ENCODE measurements at regions not wholly inside any gene's neighbourhood (a gene's known extent, or its start where the extent isn't known, plus 50 kb on each side); places are given as distances from the start of the nearest gene placed in this dataset.
A peak's percentile ranks its signal among the peaks of the same experiment; 100 is the strongest.

DNA sequence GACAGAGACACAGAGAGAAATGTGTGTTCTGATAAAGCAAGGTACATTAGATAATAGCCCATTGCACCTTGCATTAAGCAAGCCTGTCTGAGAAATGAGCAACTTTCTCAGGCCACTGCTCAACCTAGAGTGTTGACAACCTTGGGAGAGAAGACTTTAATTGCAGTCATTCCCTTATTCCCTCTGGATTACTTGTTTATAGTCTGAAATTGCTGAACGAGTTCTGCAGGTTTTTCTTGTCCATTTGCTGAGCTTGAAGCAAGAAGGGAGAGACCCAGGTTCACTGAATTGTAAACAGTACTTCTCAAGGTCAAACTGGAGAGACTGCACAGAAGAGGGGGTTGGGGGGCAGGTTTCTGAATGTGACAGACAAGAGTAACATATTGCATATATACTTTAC lies 159.4 kb upstream of the PLEKHG7 start:
- Mint-ChIP-seq H3K36me3 (ENCODE audit: unreplicated experiment) (no peaks in the 10 kb centered on the region), H3K4me1 (ENCODE audit: low read depth, unreplicated experiment) (peaks cover 39% of the 10 kb centered on the region), H3K27me3 (ENCODE audit: unreplicated experiment) (peaks cover 2% of the 10 kb centered on the region), H3K27ac (ENCODE audit: unreplicated experiment) (peak overlapping the region; percentile 20), H3K9me3 (ENCODE audit: unreplicated experiment) (peaks cover 11% of the 10 kb centered on the region), H3K4me3 (ENCODE audit: unreplicated experiment) (no peak overlapping the region)
- no peak for DNase-seq
- TF ChIP-seq, protein P1, sequence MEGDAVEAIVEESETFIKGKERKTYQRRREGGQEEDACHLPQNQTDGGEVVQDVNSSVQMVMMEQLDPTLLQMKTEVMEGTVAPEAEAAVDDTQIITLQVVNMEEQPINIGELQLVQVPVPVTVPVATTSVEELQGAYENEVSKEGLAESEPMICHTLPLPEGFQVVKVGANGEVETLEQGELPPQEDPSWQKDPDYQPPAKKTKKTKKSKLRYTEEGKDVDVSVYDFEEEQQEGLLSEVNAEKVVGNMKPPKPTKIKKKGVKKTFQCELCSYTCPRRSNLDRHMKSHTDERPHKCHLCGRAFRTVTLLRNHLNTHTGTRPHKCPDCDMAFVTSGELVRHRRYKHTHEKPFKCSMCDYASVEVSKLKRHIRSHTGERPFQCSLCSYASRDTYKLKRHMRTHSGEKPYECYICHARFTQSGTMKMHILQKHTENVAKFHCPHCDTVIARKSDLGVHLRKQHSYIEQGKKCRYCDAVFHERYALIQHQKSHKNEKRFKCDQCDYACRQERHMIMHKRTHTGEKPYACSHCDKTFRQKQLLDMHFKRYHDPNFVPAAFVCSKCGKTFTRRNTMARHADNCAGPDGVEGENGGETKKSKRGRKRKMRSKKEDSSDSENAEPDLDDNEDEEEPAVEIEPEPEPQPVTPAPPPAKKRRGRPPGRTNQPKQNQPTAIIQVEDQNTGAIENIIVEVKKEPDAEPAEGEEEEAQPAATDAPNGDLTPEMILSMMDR (IDR thresholded peaks at IDR 0.05; ENCODE audit: partially characterized antibody, unreplicated experiment) = no peak

DNA sequence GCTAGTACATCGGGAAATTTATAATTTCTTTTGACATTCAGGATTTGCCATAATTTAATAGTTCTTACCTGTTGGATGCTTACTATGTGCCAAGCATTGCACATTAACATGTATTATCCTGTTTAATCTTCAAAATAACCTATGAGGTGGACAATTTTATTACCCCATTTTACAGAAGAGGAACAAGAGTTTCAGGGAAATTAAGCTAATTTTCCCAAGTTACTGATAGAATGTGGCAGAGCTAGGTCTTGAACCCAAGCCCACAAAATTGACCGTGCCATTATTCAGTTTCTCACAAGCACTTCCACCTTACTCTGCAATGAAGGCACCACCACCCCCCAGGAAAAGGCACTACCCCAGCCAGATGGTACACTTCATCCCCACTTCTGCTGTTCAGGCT lies 161.1 kb upstream of the PLEKHG7 start:
- TF ChIP-seq, protein P1 (IDR thresholded peaks at IDR 0.05; ENCODE audit: partially characterized antibody, unreplicated experiment) = no peak
- Mint-ChIP-seq H3K27ac (ENCODE audit: unreplicated experiment) (no peak overlapping the region), H3K4me1 (ENCODE audit: low read depth, unreplicated experiment) (peaks cover 42% of the 10 kb centered on the region), H3K27me3 (ENCODE audit: unreplicated experiment) (peaks cover 2% of the 10 kb centered on the region), H3K4me3 (ENCODE audit: unreplicated experiment) (no peak overlapping the region), H3K36me3 (ENCODE audit: unreplicated experiment) (no peaks in the 10 kb centered on the region), H3K9me3 (ENCODE audit: unreplicated experiment) (peaks cover 11% of the 10 kb centered on the region)
- DNase-seq = no peak

DNA sequence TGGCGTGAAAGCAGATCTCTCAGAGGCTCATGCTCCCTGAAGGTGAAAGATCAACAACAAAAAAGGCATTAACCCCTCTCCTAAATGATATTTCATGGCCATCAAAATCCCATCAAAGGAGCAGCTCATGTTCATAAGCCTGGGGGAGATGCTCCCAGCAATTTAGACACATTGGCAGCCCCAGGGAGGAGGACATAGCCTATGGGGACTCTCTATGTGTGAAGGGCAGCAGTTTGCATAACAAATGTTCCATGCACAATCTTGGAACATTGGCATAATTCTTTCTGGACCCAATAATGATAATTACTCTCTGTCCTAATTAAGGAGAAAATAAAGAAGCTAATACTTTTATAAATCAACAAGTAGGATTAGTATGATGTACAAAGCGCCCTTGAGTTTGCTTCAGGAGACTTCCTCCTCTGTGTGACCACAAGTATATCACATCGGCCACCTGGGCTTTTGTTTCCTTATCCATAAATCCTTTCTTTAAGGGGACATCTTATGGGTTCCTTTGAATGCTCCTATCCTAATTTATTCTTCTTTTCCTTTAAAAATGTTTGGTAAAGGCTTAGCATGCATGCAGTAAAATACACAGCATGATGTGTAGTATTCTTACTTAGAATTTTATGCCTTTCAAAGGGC lies 161.9 kb upstream of the PLEKHG7 start:
- H3K4me1 Mint-ChIP-seq (ENCODE audit: low read depth, unreplicated experiment) = peaks cover 46% of the 10 kb centered on the region
- DNase-seq = no peak
- peaks cover 2% of the 10 kb centered on the region for H3K27me3 Mint-ChIP-seq (ENCODE audit: unreplicated experiment)
- H3K27ac Mint-ChIP-seq (ENCODE audit: unreplicated experiment) = peak overlapping the region; percentile 92
- TF ChIP-seq, protein P1 (IDR thresholded peaks at IDR 0.05; ENCODE audit: partially characterized antibody, unreplicated experiment) = no peak
- H3K4me3 Mint-ChIP-seq (ENCODE audit: unreplicated experiment) = peak overlapping the region; percentile 55
- no peaks in the 10 kb centered on the region for H3K36me3 Mint-ChIP-seq (ENCODE audit: unreplicated experiment)
- peaks cover 13% of the 10 kb centered on the region for H3K9me3 Mint-ChIP-seq (ENCODE audit: unreplicated experiment)

DNA sequence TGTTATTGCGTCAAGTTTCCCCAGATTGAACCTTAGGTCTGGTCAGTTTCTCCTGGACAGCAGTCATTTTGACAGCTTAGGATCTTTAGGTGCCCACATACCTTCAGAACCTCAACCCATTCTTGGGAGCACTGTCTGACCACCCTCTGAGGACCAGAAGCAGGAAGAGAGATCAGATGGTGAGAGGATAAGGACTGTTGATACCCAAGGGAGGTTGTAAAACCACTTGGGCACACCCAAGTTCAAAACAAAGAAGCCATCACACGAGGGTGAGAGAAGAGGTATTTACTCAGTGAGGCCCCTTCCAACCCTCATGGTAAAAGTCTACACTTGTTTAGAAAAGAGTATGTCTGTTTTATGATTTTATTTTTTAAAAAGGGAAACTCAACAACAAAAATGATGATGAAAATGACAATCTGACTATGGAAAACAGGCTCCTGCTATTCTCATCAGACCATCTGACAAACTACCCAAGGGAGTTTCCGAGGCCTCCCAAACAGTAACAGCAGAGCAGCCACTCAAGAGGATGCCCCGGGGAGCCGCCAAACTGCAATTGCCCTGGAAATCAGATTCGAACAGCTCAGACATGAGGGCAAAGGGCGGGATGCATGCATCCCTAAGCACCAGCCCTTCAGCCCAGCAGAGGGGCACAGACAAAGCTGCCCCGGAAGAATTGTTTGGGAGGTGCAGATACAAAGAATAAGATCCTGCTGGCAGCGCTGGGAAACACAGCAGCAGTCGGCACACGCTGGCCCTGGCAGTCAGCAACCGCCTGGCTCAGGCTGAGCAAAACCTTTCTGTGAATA lies 162.6 kb upstream of the PLEKHG7 start:
- peak; percentile 79 for DNase-seq
- H3K27me3 Mint-ChIP-seq (ENCODE audit: unreplicated experiment) = peaks cover 2% of the 10 kb centered on the region
- no peaks in the 10 kb centered on the region for H3K36me3 Mint-ChIP-seq (ENCODE audit: unreplicated experiment)
- H3K4me1 Mint-ChIP-seq (ENCODE audit: low read depth, unreplicated experiment) = peaks cover 48% of the 10 kb centered on the region
- H3K27ac Mint-ChIP-seq (ENCODE audit: unreplicated experiment) = peak overlapping the region; percentile 92
- peak overlapping the region; percentile 55 for H3K4me3 Mint-ChIP-seq (ENCODE audit: unreplicated experiment)
- H3K9me3 Mint-ChIP-seq (ENCODE audit: unreplicated experiment) = peaks cover 13% of the 10 kb centered on the region
- TF ChIP-seq, protein P1 (IDR thresholded peaks at IDR 0.05; ENCODE audit: partially characterized antibody, unreplicated experiment) = peak; percentile 30
